ENCODE measurements at regions not wholly inside any gene's neighbourhood (a gene's known extent, or its start where the extent isn't known, plus 50 kb on each side); places are given as distances from the start of the nearest gene placed in this dataset.

- Histone ChIP-seq H3K4me2 (no peak overlapping the region), H3K27ac (no peak overlapping the region), H3K36me3 (replicated peaks; ENCODE audit: insufficient read depth, low read depth) (no peaks in the 10 kb centered on the region), H2AFZ (no peak overlapping the region), H3K79me2 (no peaks in the 10 kb centered on the region), H4K20me1 (ENCODE audit: insufficient read depth, poor library complexity, severe bottlenecking) (no peaks in the 10 kb centered on the region), H3K4me1 (ENCODE audit: insufficient read depth) (no peaks in the 10 kb centered on the region), H3K27me3 (no peaks in the 10 kb centered on the region), H3K9me3 (ENCODE audit: low read depth) (no peaks in the 10 kb centered on the region), H3K9me2 (replicated peaks; ENCODE audit: insufficient read depth) (no peaks in the 10 kb centered on the region), H3K4me3 (no peak overlapping the region)
- DNase-seq (ENCODE audit: low spot score), result no peak
- no peak for TF ChIP-seq CTCF (IDR thresholded peaks at IDR 0.05; ENCODE audit: poor library complexity)
These were observed 95.1 kb downstream of the TMEM47 start for GRCh38 chrX:34562006-34562405.

GRCh38 chrX:34560180-34560579 lies 96.9 kb downstream of the TMEM47 start:
- Histone ChIP-seq H3K4me3 (no peak overlapping the region), H3K27ac (no peak overlapping the region), H4K20me1 (ENCODE audit: insufficient read depth, poor library complexity, severe bottlenecking) (no peaks in the 10 kb centered on the region), H3K27me3 (no peaks in the 10 kb centered on the region), H3K79me2 (no peaks in the 10 kb centered on the region), H2AFZ (no peak overlapping the region), H3K4me1 (ENCODE audit: insufficient read depth) (no peaks in the 10 kb centered on the region), H3K9me3 (ENCODE audit: low read depth) (no peaks in the 10 kb centered on the region), H3K9me2 (replicated peaks; ENCODE audit: insufficient read depth) (no peaks in the 10 kb centered on the region), H3K4me2 (no peak overlapping the region), H3K36me3 (replicated peaks; ENCODE audit: insufficient read depth, low read depth) (no peaks in the 10 kb centered on the region)
- DNase-seq (ENCODE audit: low spot score), result no peak
- 55% methylated on average over 4 of the region's 4 CpGs for WGBS (ENCODE audit: low lambda C conversion rate, missing lambda C conversion rate)
- TF ChIP-seq CTCF (IDR thresholded peaks at IDR 0.05; ENCODE audit: poor library complexity) (no peak), EZH2phosphoT487 (IDR thresholded peaks at IDR 0.05; ENCODE audit: low read depth, severe bottlenecking, unreplicated experiment) (no peak), EZH2 (IDR thresholded peaks at IDR 0.05; ENCODE audit: borderline replicate concordance) (no peak)

GRCh38 chrX:34559325-34559724 lies 97.8 kb downstream of the TMEM47 start:
- H2AFZ ChIP-seq, result no peak overlapping the region
- H3K4me2 ChIP-seq, result no peak overlapping the region
- 36% methylated on average over 1 of the region's 1 CpG for WGBS (ENCODE audit: low lambda C conversion rate, missing lambda C conversion rate)
- TF ChIP-seq EZH2 (IDR thresholded peaks at IDR 0.05; ENCODE audit: borderline replicate concordance) (no peak), EZH2phosphoT487 (IDR thresholded peaks at IDR 0.05; ENCODE audit: low read depth, severe bottlenecking, unreplicated experiment) (no peak), CTCF (IDR thresholded peaks at IDR 0.05; ENCODE audit: poor library complexity) (no peak)
- no peaks in the 10 kb centered on the region for H3K4me1 ChIP-seq (ENCODE audit: insufficient read depth)
- H3K9me3 ChIP-seq (ENCODE audit: low read depth), result no peaks in the 10 kb centered on the region
- H3K36me3 ChIP-seq (replicated peaks; ENCODE audit: insufficient read depth, low read depth), result no peaks in the 10 kb centered on the region
- H3K79me2 ChIP-seq, result no peaks in the 10 kb centered on the region
- H3K9me2 ChIP-seq (replicated peaks; ENCODE audit: insufficient read depth), result no peaks in the 10 kb centered on the region
- no peaks in the 10 kb centered on the region for H3K27me3 ChIP-seq
- no peaks in the 10 kb centered on the region for H4K20me1 ChIP-seq (ENCODE audit: insufficient read depth, poor library complexity, severe bottlenecking)
- no peak overlapping the region for H3K27ac ChIP-seq
- peak; percentile 6 for DNase-seq (ENCODE audit: low spot score)
- H3K4me3 ChIP-seq, result no peak overlapping the region

GRCh38 chrX:34557733-34558132 lies 99.4 kb downstream of the TMEM47 start:
- DNase-seq (ENCODE audit: low spot score), result no peak
- Histone ChIP-seq H3K79me2 (no peaks in the 10 kb centered on the region), H3K27me3 (no peaks in the 10 kb centered on the region), H3K9me2 (replicated peaks; ENCODE audit: insufficient read depth) (no peaks in the 10 kb centered on the region), H3K27ac (no peak overlapping the region), H3K4me1 (ENCODE audit: insufficient read depth) (no peaks in the 10 kb centered on the region), H3K36me3 (replicated peaks; ENCODE audit: insufficient read depth, low read depth) (no peaks in the 10 kb centered on the region), H2AFZ (no peak overlapping the region), H4K20me1 (ENCODE audit: insufficient read depth, poor library complexity, severe bottlenecking) (no peaks in the 10 kb centered on the region), H3K9me3 (ENCODE audit: low read depth) (no peaks in the 10 kb centered on the region), H3K4me2 (no peak overlapping the region), H3K4me3 (no peak overlapping the region)
- WGBS (ENCODE audit: low lambda C conversion rate, missing lambda C conversion rate), result 88% methylated on average over 1 of the region's 1 CpG
- TF ChIP-seq CTCF (IDR thresholded peaks at IDR 0.05; ENCODE audit: poor library complexity) (no peak), EZH2 (IDR thresholded peaks at IDR 0.05; ENCODE audit: borderline replicate concordance) (no peak), EZH2phosphoT487 (IDR thresholded peaks at IDR 0.05; ENCODE audit: low read depth, severe bottlenecking, unreplicated experiment) (no peak)

All from hepatocyte (in vitro differentiated cells).